Osteocyte (in vitro differentiated cells): ENCODE measurements at regions not wholly inside any gene's neighbourhood (a gene's known extent, or its start where the extent isn't known, plus 50 kb on each side); places are given as distances from the start of the nearest gene placed in this dataset.

Experiments used
- DNase-seq: peaks from one replicate; pipeline ENCODE4 v3.0.0; 2021; ENCODE audit warnings: mixed read lengths; ENCODE audit not compliant: unreplicated experiment; ENCODE audit errors: extremely low spot score
- H3K27ac Mint-ChIP-seq: one replicate; pipeline ENCODE4 v1.8.0; 2021; ENCODE audit warnings: mild to moderate bottlenecking, mixed read lengths; ENCODE audit not compliant: unreplicated experiment
- H3K27me3 Mint-ChIP-seq: one replicate; pipeline ENCODE4 v1.8.0; 2021; ENCODE audit warnings: mixed read lengths; ENCODE audit not compliant: unreplicated experiment
- H3K36me3 Mint-ChIP-seq: one replicate; pipeline ENCODE4 v1.8.0; 2021; ENCODE audit warnings: mixed read lengths; ENCODE audit not compliant: unreplicated experiment
- H3K4me1 Mint-ChIP-seq: one replicate; pipeline ENCODE4 v1.8.0; 2021; ENCODE audit warnings: mixed read lengths; ENCODE audit not compliant: unreplicated experiment
- H3K4me3 Mint-ChIP-seq: one replicate; pipeline ENCODE4 v1.8.0; 2021; ENCODE audit warnings: mild to moderate bottlenecking, moderate library complexity, mixed read lengths; ENCODE audit not compliant: unreplicated experiment
- H3K9me3 Mint-ChIP-seq: one replicate; pipeline ENCODE4 v1.8.0; 2021; ENCODE audit warnings: mixed read lengths; ENCODE audit not compliant: unreplicated experiment
- CTCF ChIP-seq: fragments of 200-600 bp; sonication (generic); IDR thresholded peaks from 2 replicates; pipeline ENCODE4 v1.5.0; 2021; ENCODE audit warnings: antibody characterized with exemption, mild to moderate bottlenecking, moderate library complexity

- Mint-ChIP-seq H3K36me3 (no peaks in the 10 kb centered on the region), H3K4me1 (no peaks in the 10 kb centered on the region), H3K27ac (no peak overlapping the region), H3K9me3 (peaks cover 10% of the 10 kb centered on the region), H3K27me3 (no peaks in the 10 kb centered on the region), H3K4me3 (no peak overlapping the region)
- DNase-seq = no peak
- no peak for TF ChIP-seq CTCF
These were observed 523.9 kb upstream of the MEX3C start for GRCh38 chr18:51721388-51721787.

- Mint-ChIP-seq H3K9me3 (peaks cover 10% of the 10 kb centered on the region), H3K4me3 (no peak overlapping the region), H3K27ac (no peak overlapping the region), H3K27me3 (no peaks in the 10 kb centered on the region), H3K4me1 (no peaks in the 10 kb centered on the region), H3K36me3 (no peaks in the 10 kb centered on the region)
- TF ChIP-seq CTCF = no peak
- no peak for DNase-seq
These were observed 524.5 kb upstream of the MEX3C start for GRCh38 chr18:51721996-51722395.

- Mint-ChIP-seq H3K27me3 (no peaks in the 10 kb centered on the region), H3K9me3 (peaks cover 10% of the 10 kb centered on the region), H3K36me3 (no peaks in the 10 kb centered on the region), H3K4me1 (no peaks in the 10 kb centered on the region), H3K4me3 (no peak overlapping the region), H3K27ac (no peak overlapping the region)
- TF ChIP-seq CTCF = no peak
- no peak for DNase-seq
These were observed 527.6 kb upstream of the MEX3C start for GRCh38 chr18:51724790-51725721.

GRCh38 chr18:51726614-51727013 is 529.1 kb upstream of the MEX3C start:
- Mint-ChIP-seq H3K9me3 (peaks cover 10% of the 10 kb centered on the region), H3K36me3 (no peaks in the 10 kb centered on the region), H3K27ac (no peak overlapping the region), H3K4me3 (no peak overlapping the region), H3K27me3 (no peaks in the 10 kb centered on the region), H3K4me1 (no peaks in the 10 kb centered on the region)
- DNase-seq = no peak
- no peak for TF ChIP-seq CTCF

GRCh38 chr18:51727780-51728179 is 530.3 kb upstream of the MEX3C start:
- no peaks in the 10 kb centered on the region for H3K4me1 Mint-ChIP-seq
- no peaks in the 10 kb centered on the region for H3K36me3 Mint-ChIP-seq
- no peak for TF ChIP-seq CTCF
- H3K9me3 Mint-ChIP-seq = peaks cover 9% of the 10 kb centered on the region
- no peak overlapping the region for H3K4me3 Mint-ChIP-seq
- no peaks in the 10 kb centered on the region for H3K27me3 Mint-ChIP-seq
- H3K27ac Mint-ChIP-seq = no peak overlapping the region
- DNase-seq = no peak
